ENCODE measurements at regions not wholly inside any gene's neighbourhood (a gene's known extent, or its start where the extent isn't known, plus 50 kb on each side); places are given as distances from the start of the nearest gene placed in this dataset.

GRCh38 chr9:99567436-99567835 lies 254.2 kb upstream of the NR4A3 start:
- Histone ChIP-seq H3K79me2 (ENCODE audit: control insufficient read depth, low read length) (no peaks in the 10 kb centered on the region), H4K20me1 (ENCODE audit: control insufficient read depth, insufficient read depth, low read depth, low read length) (no peaks in the 10 kb centered on the region), H3K36me3 (ENCODE audit: control insufficient read depth, low read length) (no peaks in the 10 kb centered on the region), H3F3A (ENCODE audit: control insufficient read depth, insufficient read depth) (no peaks in the 10 kb centered on the region), H3K9me2 (replicated peaks; ENCODE audit: control insufficient read depth, low read length) (no peaks in the 10 kb centered on the region), H3K27me3 (ENCODE audit: control insufficient read depth, low read length) (no peaks in the 10 kb centered on the region), H3K4me3 (ENCODE audit: low read length) (no peak overlapping the region), H3K9me3 (ENCODE audit: control insufficient read depth, insufficient read depth, low read length) (no peaks in the 10 kb centered on the region), H3K27ac (ENCODE audit: low read depth, low read length) (no peak overlapping the region), H3K4me2 (ENCODE audit: low read length) (no peak overlapping the region), H3K4me1 (ENCODE audit: control insufficient read depth, low read length) (no peaks in the 10 kb centered on the region)
- TF ChIP-seq EZH2phosphoT487 (IDR thresholded peaks at IDR 0.05; ENCODE audit: borderline replicate concordance, low read length), result no peak
- TF ChIP-seq CTCF (IDR thresholded peaks at IDR 0.05; ENCODE audit: low read depth, low read length, poor library complexity, severe bottlenecking), result no peak

- TF ChIP-seq CTCF (IDR thresholded peaks at IDR 0.05; ENCODE audit: low read depth, low read length, poor library complexity, severe bottlenecking) (no peak), EZH2phosphoT487 (IDR thresholded peaks at IDR 0.05; ENCODE audit: borderline replicate concordance, low read length) (no peak)
- Histone ChIP-seq H3K9me3 (ENCODE audit: control insufficient read depth, insufficient read depth, low read length) (no peaks in the 10 kb centered on the region), H3K79me2 (ENCODE audit: control insufficient read depth, low read length) (no peaks in the 10 kb centered on the region)
Observed at GRCh38 chr9:99569840-99570239, 251.8 kb upstream of the NR4A3 start.

GRCh38 chr9:99572567-99572966 lies 249.1 kb upstream of the NR4A3 start:
- Histone ChIP-seq H3K4me3 (ENCODE audit: low read length) (no peak overlapping the region), H3K27ac (ENCODE audit: low read depth, low read length) (no peak overlapping the region), H3K9me3 (ENCODE audit: control insufficient read depth, insufficient read depth, low read length) (no peaks in the 10 kb centered on the region), H3K4me1 (ENCODE audit: control insufficient read depth, low read length) (peaks cover 9% of the 10 kb centered on the region), H4K20me1 (ENCODE audit: control insufficient read depth, insufficient read depth, low read depth, low read length) (no peaks in the 10 kb centered on the region), H3K27me3 (ENCODE audit: control insufficient read depth, low read length) (no peaks in the 10 kb centered on the region), H3K36me3 (ENCODE audit: control insufficient read depth, low read length) (no peaks in the 10 kb centered on the region), H3F3A (ENCODE audit: control insufficient read depth, insufficient read depth) (no peaks in the 10 kb centered on the region), H3K79me2 (ENCODE audit: control insufficient read depth, low read length) (no peaks in the 10 kb centered on the region), H3K4me2 (ENCODE audit: low read length) (no peak overlapping the region), H3K9me2 (replicated peaks; ENCODE audit: control insufficient read depth, low read length) (no peaks in the 10 kb centered on the region)
- TF ChIP-seq CTCF (IDR thresholded peaks at IDR 0.05; ENCODE audit: low read depth, low read length, poor library complexity, severe bottlenecking) (no peak), EZH2phosphoT487 (IDR thresholded peaks at IDR 0.05; ENCODE audit: borderline replicate concordance, low read length) (no peak)

More at GRCh38 chr9:99569840-99570239, 251.8 kb upstream of the NR4A3 start:
- no peaks in the 10 kb centered on the region for H3K9me2 ChIP-seq (replicated peaks; ENCODE audit: control insufficient read depth, low read length)
- H3K4me3 ChIP-seq (ENCODE audit: low read length), result no peak overlapping the region
- H3K27me3 ChIP-seq (ENCODE audit: control insufficient read depth, low read length), result no peaks in the 10 kb centered on the region
- no peaks in the 10 kb centered on the region; the same call in 1 of the 2 replicates for H3K4me1 ChIP-seq (ENCODE audit: control insufficient read depth, low read length)
- H3K36me3 ChIP-seq (ENCODE audit: control insufficient read depth, low read length), result no peaks in the 10 kb centered on the region
- H3K27ac ChIP-seq (ENCODE audit: low read depth, low read length), result no peak overlapping the region
- no peaks in the 10 kb centered on the region for H4K20me1 ChIP-seq (ENCODE audit: control insufficient read depth, insufficient read depth, low read depth, low read length)
- H3F3A ChIP-seq (ENCODE audit: control insufficient read depth, insufficient read depth), result no peaks in the 10 kb centered on the region
- H3K4me2 ChIP-seq (ENCODE audit: low read length), result no peak overlapping the region

GRCh38 chr9:99573085-99573484 lies 248.6 kb upstream of the NR4A3 start:
- H3K27me3 ChIP-seq (ENCODE audit: control insufficient read depth, low read length), result no peaks in the 10 kb centered on the region
- no peaks in the 10 kb centered on the region for H3K36me3 ChIP-seq (ENCODE audit: control insufficient read depth, low read length)
- no peaks in the 10 kb centered on the region for H3F3A ChIP-seq (ENCODE audit: control insufficient read depth, insufficient read depth)
- no peak overlapping the region for H3K4me3 ChIP-seq (ENCODE audit: low read length)
- no peak overlapping the region for H3K27ac ChIP-seq (ENCODE audit: low read depth, low read length)
- no peaks in the 10 kb centered on the region for H3K9me3 ChIP-seq (ENCODE audit: control insufficient read depth, insufficient read depth, low read length)
- no peak for TF ChIP-seq CTCF (IDR thresholded peaks at IDR 0.05; ENCODE audit: low read depth, low read length, poor library complexity, severe bottlenecking)
- no peak for TF ChIP-seq EZH2phosphoT487 (IDR thresholded peaks at IDR 0.05; ENCODE audit: borderline replicate concordance, low read length)
- H4K20me1 ChIP-seq (ENCODE audit: control insufficient read depth, insufficient read depth, low read depth, low read length), result no peaks in the 10 kb centered on the region
- no peaks in the 10 kb centered on the region for H3K9me2 ChIP-seq (replicated peaks; ENCODE audit: control insufficient read depth, low read length)
- no peak overlapping the region for H3K4me2 ChIP-seq (ENCODE audit: low read length)
- H3K4me1 ChIP-seq (ENCODE audit: control insufficient read depth, low read length), result peaks cover 9% of the 10 kb centered on the region
- H3K79me2 ChIP-seq (ENCODE audit: control insufficient read depth, low read length), result no peaks in the 10 kb centered on the region

Measured in DOHH2 (cell line).